Type B pancreatic cell (in vitro differentiated cells): ENCODE measurements at regions not wholly inside any gene's neighbourhood (a gene's known extent, or its start where the extent isn't known, plus 50 kb on each side); places are given as distances from the start of the nearest gene placed in this dataset.

ENCODE experiments used
- DNase-seq: peaks from one replicate; pipeline ENCODE4 v3.0.0; 2021; ENCODE audit warnings: mixed read lengths; ENCODE audit not compliant: unreplicated experiment; ENCODE audit errors: extremely low spot score
- H3K27ac Mint-ChIP-seq: 2 replicates; pipeline ENCODE4 v1.8.0; 2021; ENCODE audit warnings: mild to moderate bottlenecking, mixed read lengths
- H3K27me3 Mint-ChIP-seq: 2 replicates; pipeline ENCODE4 v1.8.0; 2021; ENCODE audit warnings: mixed read lengths
- H3K36me3 Mint-ChIP-seq: 2 replicates; pipeline ENCODE4 v1.8.0; 2021; ENCODE audit warnings: mixed read lengths
- H3K4me1 Mint-ChIP-seq: one replicate; pipeline ENCODE4 v1.8.0; 2021; ENCODE audit warnings: mixed read lengths; ENCODE audit not compliant: unreplicated experiment
- H3K4me3 Mint-ChIP-seq: 2 replicates; pipeline ENCODE4 v1.8.0; 2021; ENCODE audit warnings: mild to moderate bottlenecking, mixed read lengths
- H3K9me3 Mint-ChIP-seq: 2 replicates; pipeline ENCODE4 v1.8.0; 2021; ENCODE audit warnings: mixed read lengths
- CTCF ChIP-seq: fragments of 200-600 bp; sonication (generic); conservative IDR thresholded peaks from 2 replicates; pipeline ENCODE4 v1.5.0; 2021; ENCODE audit warnings: antibody characterized with exemption, mild to moderate bottlenecking

GRCh38 chr10:8513155-8514147 is 459.0 kb downstream of the GATA3 start:
- TF ChIP-seq CTCF: no peak
- DNase-seq: no peak
- no peaks in the 10 kb centered on the region for H3K4me1 Mint-ChIP-seq
- H3K36me3 Mint-ChIP-seq: peaks cover 3% of the 10 kb centered on the region
- H3K4me3 Mint-ChIP-seq: no peak overlapping the region
- no peaks in the 10 kb centered on the region for H3K9me3 Mint-ChIP-seq
- peaks cover 4% of the 10 kb centered on the region for H3K27me3 Mint-ChIP-seq
- no peak overlapping the region for H3K27ac Mint-ChIP-seq

DNA sequence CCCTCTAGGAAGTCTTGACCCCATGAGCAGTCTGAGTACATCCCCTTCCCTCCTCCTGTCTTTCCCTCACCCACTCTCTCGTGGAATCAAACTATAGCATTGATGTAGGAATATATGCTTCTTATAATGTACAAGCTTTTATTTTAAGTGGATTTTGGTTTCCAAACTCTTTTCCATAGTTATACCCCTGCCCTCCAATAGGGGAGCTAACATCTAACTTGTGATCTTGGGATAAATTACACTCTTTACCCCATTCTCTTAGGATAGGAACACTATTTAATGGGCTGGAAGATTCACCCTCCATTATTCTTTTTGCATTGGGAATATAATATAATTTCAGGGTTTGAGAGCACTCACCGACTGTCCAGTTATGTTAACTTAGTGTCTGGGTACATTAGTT is 465.9 kb downstream of the GATA3 start:
- Mint-ChIP-seq H3K4me3 (no peak overlapping the region), H3K36me3 (no peaks in the 10 kb centered on the region), H3K9me3 (peaks cover 8% of the 10 kb centered on the region), H3K27me3 (no peaks in the 10 kb centered on the region), H3K27ac (no peak overlapping the region), H3K4me1 (no peaks in the 10 kb centered on the region)
- TF ChIP-seq CTCF: peak; percentile 55
- no peak for DNase-seq

- Mint-ChIP-seq H3K4me1 (no peaks in the 10 kb centered on the region), H3K36me3 (no peaks in the 10 kb centered on the region), H3K9me3 (peaks cover 9% of the 10 kb centered on the region), H3K27ac (no peak overlapping the region), H3K27me3 (peaks cover 10% of the 10 kb centered on the region), H3K4me3 (no peak overlapping the region)
- no peak for TF ChIP-seq CTCF
- DNase-seq: no peak
These were observed 473.3 kb downstream of the GATA3 start for GRCh38 chr10:8527773-8528172.

DNA sequence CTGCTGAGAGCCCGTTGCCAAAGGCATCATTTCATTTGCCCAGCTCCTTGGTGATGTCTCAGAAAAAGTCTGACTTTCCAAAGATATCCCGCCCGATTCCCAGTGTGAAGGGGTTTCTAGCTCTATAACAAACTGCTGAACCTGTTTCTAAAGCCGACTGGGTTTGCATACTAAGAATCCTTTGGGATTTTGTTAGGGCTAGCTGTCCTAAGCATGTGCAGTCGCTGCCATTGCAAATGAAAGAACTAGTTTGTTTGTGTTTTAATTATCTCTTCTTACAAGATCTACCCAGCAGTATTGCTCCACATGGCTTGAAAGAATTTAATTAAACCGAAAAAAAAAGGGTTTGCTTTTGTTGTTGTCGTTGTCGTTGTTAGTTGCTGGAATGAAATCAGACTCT is 476.6 kb downstream of the GATA3 start:
- Mint-ChIP-seq H3K4me1 (peaks cover 23% of the 10 kb centered on the region), H3K27me3 (peaks cover 22% of the 10 kb centered on the region), H3K4me3 (no peak overlapping the region), H3K36me3 (no peaks in the 10 kb centered on the region), H3K27ac (no peak overlapping the region), H3K9me3 (peaks cover 9% of the 10 kb centered on the region)
- DNase-seq: no peak
- TF ChIP-seq CTCF: no peak

DNA sequence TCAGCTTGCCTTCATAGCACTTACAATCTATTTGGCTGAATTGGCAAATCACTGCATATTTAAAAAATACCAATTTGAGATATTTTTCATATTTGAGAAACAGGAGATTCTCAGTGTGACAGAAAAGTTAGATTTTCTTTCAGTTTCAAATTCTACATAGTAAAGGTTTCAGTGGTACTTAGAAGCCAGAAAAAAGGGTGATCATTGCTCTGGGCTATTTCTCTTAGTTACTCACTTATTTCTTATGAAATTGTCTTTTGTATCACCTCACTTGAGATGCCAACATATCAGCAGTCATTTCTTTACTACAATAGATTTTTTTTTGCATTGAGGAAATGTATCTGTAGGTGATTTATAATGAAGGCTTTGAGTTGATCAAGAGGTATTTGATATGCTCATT is 478.2 kb downstream of the GATA3 start:
- Mint-ChIP-seq H3K27ac (no peak overlapping the region), H3K4me3 (no peak overlapping the region), H3K4me1 (peaks cover 23% of the 10 kb centered on the region), H3K9me3 (peaks cover 9% of the 10 kb centered on the region), H3K27me3 (peaks cover 28% of the 10 kb centered on the region), H3K36me3 (no peaks in the 10 kb centered on the region)
- DNase-seq: no peak
- no peak for TF ChIP-seq CTCF
